ENCODE measurements at regions not wholly inside any gene's neighbourhood (a gene's known extent, or its start where the extent isn't known, plus 50 kb on each side); places are given as distances from the start of the nearest gene placed in this dataset.

GRCh38 chr21:28827422-28827821 is 165.3 kb downstream of the LTN1 start:
- DNase-seq (ENCODE audit: low read depth, low spot score) = no peak

DNA sequence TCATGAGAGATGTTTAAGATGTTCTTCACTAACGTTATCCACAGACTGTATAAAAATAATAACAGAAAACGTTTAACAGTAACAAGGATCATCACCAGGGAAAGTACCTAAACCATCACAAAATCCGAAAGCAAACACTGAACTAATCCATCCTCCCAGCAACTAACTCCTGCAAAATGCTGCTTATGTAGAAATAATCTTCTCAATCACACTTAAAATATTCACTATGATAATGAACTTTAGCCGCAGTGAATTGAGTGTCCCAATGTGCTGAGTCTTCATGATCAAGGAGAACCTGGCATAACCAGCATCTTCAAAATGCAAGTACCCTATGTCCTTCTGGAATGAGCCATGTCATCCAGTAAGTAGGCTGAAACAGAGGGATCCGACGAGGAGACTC is 166.1 kb downstream of the LTN1 start:
- no peak for DNase-seq (ENCODE audit: low read depth, low spot score)

GRCh38 chr21:28826021-28826420 is 166.7 kb downstream of the LTN1 start:
- no peak for DNase-seq (ENCODE audit: low read depth, low spot score)

- DNase-seq (ENCODE audit: low read depth, low spot score) = no peak
Observed at GRCh38 chr21:28823429-28823828, 169.2 kb downstream of the LTN1 start.

GRCh38 chr21:28822486-28823335 is 170.0 kb downstream of the LTN1 start:
- no peak for DNase-seq (ENCODE audit: low read depth, low spot score)

GRCh38 chr21:28822123-28822399 is 170.6 kb downstream of the LTN1 start:
- no peak for DNase-seq (ENCODE audit: low read depth, low spot score)

GRCh38 chr21:28821276-28822122 is 171.2 kb downstream of the LTN1 start:
- no peak for DNase-seq (ENCODE audit: low read depth, low spot score)

DNA sequence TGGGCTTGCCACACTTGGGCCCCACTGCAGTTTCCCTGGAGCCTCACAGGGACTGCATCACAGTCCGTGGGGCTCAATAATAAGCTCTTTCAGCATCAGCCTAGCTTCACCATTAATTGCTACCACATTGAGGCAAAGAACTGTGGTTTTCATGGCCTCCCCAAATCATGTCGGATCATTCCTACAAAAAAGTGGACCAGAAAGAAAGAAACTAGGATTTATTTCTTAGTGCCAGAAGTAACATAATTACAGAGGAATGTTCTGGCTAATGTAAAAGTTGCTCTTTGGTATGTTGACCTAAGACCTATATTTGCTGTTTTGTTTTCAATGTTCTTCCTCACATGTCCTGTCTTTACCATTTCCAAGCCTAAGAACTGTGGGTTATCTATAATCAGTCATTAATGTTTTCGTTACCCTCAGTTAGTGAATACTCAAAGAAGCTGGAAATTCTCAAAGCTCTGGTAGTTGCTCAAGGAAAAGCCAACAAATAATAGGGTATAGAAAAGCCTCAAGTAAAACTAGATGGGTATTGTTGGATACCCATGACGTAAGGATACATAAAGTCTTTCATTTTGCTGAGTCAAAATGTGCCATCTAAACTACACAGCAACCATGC is 173.9 kb downstream of the LTN1 start:
- no peak for DNase-seq (ENCODE audit: low read depth, low spot score)

GRCh38 chr21:28817871-28818270 is 174.8 kb downstream of the LTN1 start:
- DNase-seq (ENCODE audit: low read depth, low spot score) = no peak

DNA sequence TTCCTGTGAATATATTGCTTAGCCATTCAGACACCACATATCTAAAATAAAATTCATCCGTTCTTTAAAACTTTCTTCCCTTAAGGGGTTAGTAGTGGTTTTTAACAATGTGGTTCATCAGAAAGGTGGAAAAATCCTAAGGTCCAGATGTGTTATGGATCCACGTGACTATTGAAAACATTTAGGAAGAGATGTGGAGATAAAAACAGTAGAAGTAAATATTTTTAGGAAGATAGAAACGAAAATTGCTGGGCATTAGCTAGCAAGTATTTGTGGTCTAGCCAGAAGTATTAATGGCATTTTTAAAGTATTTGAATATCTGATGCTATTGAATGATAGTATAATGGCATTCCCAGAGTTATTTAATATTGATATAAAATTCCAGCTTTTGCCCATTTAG is 180.8 kb downstream of the LTN1 start:
- no peak for DNase-seq (ENCODE audit: low read depth, low spot score)

DNA sequence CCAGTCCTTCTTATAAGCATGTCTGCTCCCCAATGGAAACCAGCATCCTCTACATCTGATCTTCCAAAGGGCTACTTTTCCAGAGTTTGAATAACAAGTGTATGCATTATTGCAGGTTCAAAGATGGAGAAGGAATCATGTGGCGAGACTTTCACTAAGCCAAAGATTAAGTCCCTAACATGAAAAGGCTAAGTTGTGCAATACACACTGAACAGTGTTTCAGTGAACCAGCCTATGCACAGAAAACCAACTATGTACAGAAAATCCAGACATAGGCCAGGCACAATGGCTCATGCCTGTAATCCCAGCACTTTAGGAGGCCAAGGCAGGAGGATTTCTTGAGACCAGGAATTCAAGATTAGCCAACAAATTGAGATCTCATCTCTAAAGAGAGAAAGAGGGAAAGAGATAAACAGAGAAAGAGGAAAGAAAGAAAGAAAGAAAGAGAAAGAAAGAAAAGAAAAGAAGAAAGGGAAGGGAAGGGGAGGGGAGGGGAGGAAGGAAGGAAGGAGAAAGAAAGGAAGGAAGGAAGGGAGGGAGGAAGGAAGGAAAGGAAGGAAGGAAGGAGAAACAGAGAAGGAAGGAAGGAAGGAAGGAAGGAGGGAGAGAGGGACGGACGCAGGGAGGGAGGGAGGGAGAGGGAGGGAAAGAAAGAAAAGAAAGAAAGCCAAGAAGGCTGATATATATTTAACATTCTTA is 181.7 kb downstream of the LTN1 start:
- no peak for DNase-seq (ENCODE audit: low read depth, low spot score)

DNA sequence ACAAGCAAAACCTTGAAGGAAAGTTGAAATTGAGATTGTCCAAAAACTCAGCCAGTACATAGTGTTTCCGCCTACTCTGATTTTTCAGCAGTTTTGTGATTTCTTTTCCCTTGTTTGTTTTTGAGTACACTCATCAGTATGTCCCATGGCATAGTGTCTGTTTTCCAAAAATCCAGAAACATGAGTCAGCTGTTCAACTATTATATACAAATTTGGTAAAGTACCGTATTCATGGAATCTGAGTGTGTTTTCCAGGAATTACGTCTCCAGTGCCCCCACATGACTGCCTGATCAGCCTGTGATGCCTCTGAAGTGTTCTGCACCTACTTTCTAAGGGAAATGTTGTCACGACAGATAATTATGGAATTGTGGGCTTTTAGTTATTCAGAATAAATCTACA is 186.8 kb downstream of the LTN1 start:
- DNase-seq (ENCODE audit: low read depth, low spot score) = no peak

GRCh38 chr21:28804089-28804670 is 188.5 kb downstream of the LTN1 start:
- no peak for DNase-seq (ENCODE audit: low read depth, low spot score)

- no peak for DNase-seq (ENCODE audit: low read depth, low spot score)
Observed at GRCh38 chr21:28801906-28802305, 190.8 kb downstream of the LTN1 start.

DNA sequence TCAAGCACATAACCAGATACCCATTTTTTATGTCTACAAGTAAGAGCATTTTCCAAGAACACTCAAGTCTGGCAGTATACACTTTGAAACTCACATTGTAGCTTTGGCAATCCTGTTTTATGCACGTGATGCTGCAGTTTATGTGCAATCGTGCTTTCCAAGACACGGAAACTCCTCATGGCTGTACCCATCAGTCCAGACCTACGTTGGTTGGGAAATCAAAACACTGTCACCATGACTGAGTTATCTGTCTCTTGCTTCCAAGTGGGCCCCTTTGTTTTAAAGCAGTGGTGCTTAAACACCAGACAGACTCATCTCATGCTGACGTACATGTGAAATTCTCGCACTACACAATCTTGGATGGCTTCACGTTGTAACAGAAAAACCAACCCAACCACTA is 192.8 kb downstream of the LTN1 start:
- DNase-seq (ENCODE audit: low read depth, low spot score) = no peak

DNA sequence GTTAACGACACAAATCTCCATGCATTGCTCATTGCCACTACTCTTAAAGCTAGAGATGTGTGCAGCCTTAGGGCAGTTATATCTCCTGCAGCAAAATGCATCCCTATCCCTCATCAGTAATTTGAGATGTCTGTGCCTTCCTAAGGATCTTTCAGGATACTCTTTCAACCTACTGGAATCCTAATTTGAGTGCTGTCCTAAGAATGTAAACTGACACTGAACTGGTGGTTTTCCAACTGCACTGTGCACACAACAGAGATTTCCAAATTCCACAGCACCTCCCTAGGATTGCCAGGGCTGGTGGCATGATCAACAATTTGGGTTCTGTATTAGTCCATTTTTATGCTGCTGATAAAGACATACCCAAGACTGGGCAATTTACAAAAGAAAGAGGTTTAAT is 193.9 kb downstream of the LTN1 start:
- DNase-seq (ENCODE audit: low read depth, low spot score) = no peak

- no peak for DNase-seq (ENCODE audit: low read depth, low spot score)
Observed at GRCh38 chr21:28795251-28795650, 197.4 kb downstream of the LTN1 start.

DNA sequence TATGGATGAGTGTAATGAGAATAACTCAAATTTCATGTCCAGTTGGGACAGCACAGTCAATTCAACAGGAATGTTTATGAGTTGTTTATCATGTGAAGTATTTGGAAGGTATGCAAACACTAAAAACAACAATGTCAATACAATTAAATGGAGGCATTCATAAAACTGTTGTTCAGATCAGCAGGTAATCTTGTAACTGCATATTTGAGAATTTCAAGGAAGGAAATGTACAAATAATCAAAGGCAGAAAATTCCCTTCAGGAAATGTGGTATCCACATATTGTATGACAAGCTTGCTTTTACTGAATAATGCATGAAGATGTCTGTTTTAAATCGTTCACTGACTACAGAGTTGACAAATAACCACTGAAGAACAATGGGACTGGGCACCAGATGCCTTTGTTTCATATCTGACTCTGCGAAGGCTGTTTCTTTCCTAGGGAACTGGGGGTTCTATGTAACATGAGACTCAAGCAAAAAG is 198.3 kb downstream of the LTN1 start:
- DNase-seq (ENCODE audit: low read depth, low spot score) = no peak

GRCh38 chr21:28793043-28793442 is 199.6 kb downstream of the LTN1 start:
- peak; percentile 15 for DNase-seq (ENCODE audit: low read depth, low spot score)

GRCh38 chr21:28791595-28792282 is 200.9 kb downstream of the LTN1 start:
- no peak for DNase-seq (ENCODE audit: low read depth, low spot score)

DNA sequence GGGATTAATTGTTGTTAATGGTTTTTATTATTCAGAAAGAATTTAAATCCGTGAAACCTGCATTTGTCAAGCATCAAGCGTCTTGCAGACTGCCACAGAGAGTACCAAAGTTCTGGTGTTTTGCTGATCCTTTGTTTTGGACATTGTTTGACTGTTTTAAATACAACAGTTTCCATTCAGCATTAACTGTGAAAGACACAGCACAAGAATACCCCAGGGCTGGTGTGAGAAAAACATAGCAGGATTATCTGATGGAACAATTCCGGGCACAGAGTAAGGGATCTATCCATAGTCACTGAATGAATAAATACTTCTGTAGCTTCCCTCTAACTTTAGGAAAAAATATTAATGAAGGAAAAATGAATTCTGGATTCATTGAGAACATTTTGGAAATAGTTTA is 202.3 kb downstream of the LTN1 start:
- no peak for DNase-seq (ENCODE audit: low read depth, low spot score)

Data from iPS DF 19.7 (cell line).